ENCODE measurements at regions not wholly inside any gene's neighbourhood (a gene's known extent, or its start where the extent isn't known, plus 50 kb on each side); places are given as distances from the start of the nearest gene placed in this dataset.

- no peak for DNase-seq (ENCODE audit: low read depth)
These were observed 139.5 kb downstream of the KIF18A start for GRCh38 chr11:27968461-27968860.

- DNase-seq (ENCODE audit: low read depth), result no peak
These were observed 142.4 kb downstream of the KIF18A start for GRCh38 chr11:27965559-27965958.

- DNase-seq (ENCODE audit: low read depth), result no peak
These were observed 144.6 kb downstream of the KIF18A start for GRCh38 chr11:27963370-27963769.

- DNase-seq (ENCODE audit: low read depth), result no peak
These were observed 157.8 kb downstream of the KIF18A start for GRCh38 chr11:27949951-27950738.

GRCh38 chr11:27945348-27945747, 162.6 kb downstream of the KIF18A start:
- no peak for DNase-seq (ENCODE audit: low read depth)

GRCh38 chr11:27938011-27938410, 169.9 kb downstream of the KIF18A start:
- no peak for DNase-seq (ENCODE audit: low read depth)

- DNase-seq (ENCODE audit: low read depth), result peak; percentile 94
These were observed 173.2 kb downstream of the KIF18A start for GRCh38 chr11:27934830-27935145.

- peak; percentile 100 for DNase-seq (ENCODE audit: low read depth)
These were observed 173.7 kb downstream of the KIF18A start for GRCh38 chr11:27933992-27934829.

- DNase-seq (ENCODE audit: low read depth), result no peak
These were observed 176.2 kb downstream of the KIF18A start for GRCh38 chr11:27931770-27932169.

DNA sequence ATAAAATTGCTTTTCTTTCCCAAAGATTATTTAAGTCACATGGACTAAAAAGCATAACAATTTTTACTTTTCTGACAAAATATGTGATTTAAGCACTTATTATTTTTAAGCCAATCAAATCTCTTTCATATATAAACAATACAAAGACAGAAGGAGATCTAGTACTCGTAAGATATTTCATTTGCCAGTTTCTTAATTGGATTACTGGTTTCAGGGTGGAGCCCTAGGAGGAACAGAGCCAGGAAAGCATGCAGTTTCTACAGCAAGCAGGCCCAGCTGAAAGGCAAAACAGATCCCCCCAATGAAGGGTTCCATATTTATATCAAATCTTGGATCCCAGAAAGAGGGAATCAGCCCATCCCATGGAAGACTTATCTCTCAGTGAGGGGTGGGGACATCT, 177.0 kb downstream of the KIF18A start:
- DNase-seq (ENCODE audit: low read depth), result no peak

DNA sequence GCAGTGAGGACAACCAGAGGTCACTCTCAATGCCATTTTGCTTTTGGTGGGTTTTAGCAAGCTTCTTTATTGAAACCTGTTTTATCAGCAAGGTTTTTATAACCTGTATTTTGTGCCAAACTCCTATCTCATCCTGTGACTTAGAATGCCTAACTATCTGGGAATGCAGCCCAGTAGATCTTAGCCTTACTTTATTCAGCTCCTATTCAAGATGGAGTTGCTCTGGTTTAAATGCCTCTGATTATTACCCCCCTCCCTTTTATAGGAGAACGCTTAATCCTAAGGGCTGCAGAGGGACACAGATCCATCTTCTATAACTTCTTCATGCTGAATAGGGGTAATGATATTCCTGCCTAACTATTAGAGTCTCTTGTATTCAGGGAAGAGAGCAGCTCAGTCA, 179.1 kb downstream of the KIF18A start:
- DNase-seq (ENCODE audit: low read depth), result no peak

DNA sequence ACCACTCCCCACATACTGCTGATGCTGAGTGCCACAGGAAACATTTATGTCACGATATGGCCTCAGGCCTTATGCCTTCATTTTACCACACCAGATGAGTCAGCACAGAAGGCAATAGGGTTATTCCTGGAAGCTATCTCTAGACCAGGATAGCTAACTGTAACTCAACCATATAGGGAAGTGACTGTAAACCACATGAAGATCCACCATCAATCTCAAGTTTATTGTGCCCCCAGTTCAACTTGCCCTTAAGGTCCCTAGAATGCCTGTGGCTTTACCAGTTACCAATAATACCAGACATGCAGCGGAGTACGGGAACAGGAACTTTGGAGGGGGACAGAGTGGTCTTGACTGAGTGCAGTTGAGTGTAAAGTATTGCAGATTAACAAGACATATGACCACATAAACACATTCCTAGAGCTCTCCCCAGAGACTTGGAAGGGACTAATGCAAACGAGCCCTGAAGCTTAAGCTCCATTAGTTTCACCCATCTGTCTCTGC, 180.9 kb downstream of the KIF18A start:
- DNase-seq (ENCODE audit: low read depth), result peak; percentile 96

GRCh38 chr11:27926486-27926885, 181.5 kb downstream of the KIF18A start:
- DNase-seq (ENCODE audit: low read depth), result no peak

GRCh38 chr11:27921472-27921871, 186.5 kb downstream of the KIF18A start:
- DNase-seq (ENCODE audit: low read depth), result no peak

GRCh38 chr11:27916541-27917100, 191.3 kb downstream of the KIF18A start:
- DNase-seq (ENCODE audit: low read depth), result no peak

DNA sequence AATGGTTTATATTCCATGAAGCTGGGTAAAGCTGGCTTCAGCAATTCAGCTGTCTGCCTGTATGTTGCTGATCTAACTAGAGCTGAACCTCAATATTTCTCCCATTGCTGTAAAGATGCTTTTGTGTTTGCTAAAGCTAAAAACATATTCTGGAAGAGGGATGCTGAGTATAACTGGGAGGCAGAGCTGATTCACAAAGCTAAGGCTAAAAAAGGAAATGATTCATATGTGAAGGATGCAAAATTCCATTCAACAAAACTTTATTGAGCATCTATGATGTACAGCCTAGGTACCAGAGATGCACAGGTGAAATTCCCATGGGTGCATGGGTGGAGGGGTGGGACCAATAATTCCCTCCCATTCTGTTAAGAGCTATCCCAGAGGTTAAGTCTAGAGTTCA, 193.9 kb downstream of the KIF18A start:
- DNase-seq (ENCODE audit: low read depth), result no peak

GRCh38 chr11:27913650-27914049, 194.3 kb downstream of the KIF18A start:
- no peak for DNase-seq (ENCODE audit: low read depth)

GRCh38 chr11:27912916-27913315, 195.0 kb downstream of the KIF18A start:
- DNase-seq (ENCODE audit: low read depth), result no peak

- no peak for DNase-seq (ENCODE audit: low read depth)
These were observed 197.6 kb downstream of the KIF18A start for GRCh38 chr11:27910186-27910931.

- no peak for DNase-seq (ENCODE audit: low read depth)
These were observed 198.6 kb downstream of the KIF18A start for GRCh38 chr11:27909386-27909785.

DNA sequence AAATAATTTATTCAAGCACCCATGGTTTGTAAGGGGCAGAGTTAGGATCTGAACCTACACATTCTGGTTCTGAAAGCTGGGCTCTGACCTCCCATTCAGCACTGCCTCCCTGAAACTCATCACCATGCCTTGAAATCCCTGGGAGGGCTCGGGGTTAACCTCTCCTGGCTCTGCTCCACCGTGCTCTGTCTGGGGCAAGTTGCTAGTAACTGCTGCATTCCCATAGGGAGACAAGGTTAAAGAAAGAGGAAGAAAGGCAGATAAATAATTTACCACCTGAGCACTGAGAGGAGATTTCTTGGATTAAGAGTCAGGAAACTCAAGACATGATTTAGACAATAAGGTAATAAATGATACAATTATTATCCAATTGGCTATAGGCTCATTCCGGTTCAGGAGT, 199.3 kb downstream of the KIF18A start:
- no peak for DNase-seq (ENCODE audit: low read depth)

DNA sequence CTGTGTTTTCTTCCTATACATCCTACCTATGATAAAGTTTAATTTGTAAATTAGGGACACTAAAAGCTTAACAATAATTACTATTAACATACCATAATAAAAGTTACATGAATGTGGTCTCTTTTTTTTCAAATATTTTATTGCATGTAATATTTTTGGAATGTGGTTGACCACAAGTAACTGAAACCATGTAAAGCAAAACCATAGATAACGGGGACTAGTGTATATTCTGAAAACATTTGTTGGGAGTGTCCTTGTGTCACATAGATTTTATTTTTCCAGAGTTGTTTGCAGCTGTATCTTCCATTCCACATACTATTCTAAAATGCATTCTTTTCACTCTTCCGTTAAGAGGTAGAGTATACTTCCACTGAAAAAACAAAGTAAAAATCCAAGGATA, 200.4 kb downstream of the KIF18A start:
- DNase-seq (ENCODE audit: low read depth), result no peak

Measured in GM04503 (cell line).